ENCODE measurements at regions not wholly inside any gene's neighbourhood (a gene's known extent, or its start where the extent isn't known, plus 50 kb on each side); places are given as distances from the start of the nearest gene placed in this dataset.
A peak's percentile ranks its signal among the peaks of the same experiment; 100 is the strongest.

- peaks cover 41% of the 10 kb centered on the region for H3K27me3 ChIP-seq (ENCODE audit: control insufficient read depth, insufficient read depth, low read length, poor library complexity, severe bottlenecking)
- Mint-ChIP-seq H3K27me3 (ENCODE audit: insufficient read depth) (peaks cover 48% of the 10 kb centered on the region), H3K4me1 (peaks cover 51% of the 10 kb centered on the region), H3K27ac (no peak overlapping the region), H3K9me3 (no peaks in the 10 kb centered on the region), H3K4me3 (no peak overlapping the region), H3K36me3 (ENCODE audit: low read depth) (no peaks in the 10 kb centered on the region)
- 97 to 100% methylated on average over 1 to 2 of the region's 2 CpGs for WGBS, 2 experiments (ENCODE audit: insufficient coverage in 1 of 2, insufficient read length in 1 of 2)
- peaks cover 13% of the 10 kb centered on the region for H3K4me1 ChIP-seq (ENCODE audit: control insufficient read depth, insufficient read depth, low read length)
- DNase-seq: no peak
- TF ChIP-seq, protein P1, sequence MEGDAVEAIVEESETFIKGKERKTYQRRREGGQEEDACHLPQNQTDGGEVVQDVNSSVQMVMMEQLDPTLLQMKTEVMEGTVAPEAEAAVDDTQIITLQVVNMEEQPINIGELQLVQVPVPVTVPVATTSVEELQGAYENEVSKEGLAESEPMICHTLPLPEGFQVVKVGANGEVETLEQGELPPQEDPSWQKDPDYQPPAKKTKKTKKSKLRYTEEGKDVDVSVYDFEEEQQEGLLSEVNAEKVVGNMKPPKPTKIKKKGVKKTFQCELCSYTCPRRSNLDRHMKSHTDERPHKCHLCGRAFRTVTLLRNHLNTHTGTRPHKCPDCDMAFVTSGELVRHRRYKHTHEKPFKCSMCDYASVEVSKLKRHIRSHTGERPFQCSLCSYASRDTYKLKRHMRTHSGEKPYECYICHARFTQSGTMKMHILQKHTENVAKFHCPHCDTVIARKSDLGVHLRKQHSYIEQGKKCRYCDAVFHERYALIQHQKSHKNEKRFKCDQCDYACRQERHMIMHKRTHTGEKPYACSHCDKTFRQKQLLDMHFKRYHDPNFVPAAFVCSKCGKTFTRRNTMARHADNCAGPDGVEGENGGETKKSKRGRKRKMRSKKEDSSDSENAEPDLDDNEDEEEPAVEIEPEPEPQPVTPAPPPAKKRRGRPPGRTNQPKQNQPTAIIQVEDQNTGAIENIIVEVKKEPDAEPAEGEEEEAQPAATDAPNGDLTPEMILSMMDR (conservative IDR thresholded peaks at IDR 0.05): no peak
- no peak overlapping the region for H3K27ac ChIP-seq (ENCODE audit: low read depth, low read length)
- H3K9ac ChIP-seq (ENCODE audit: extremely low read depth, low read length, poor library complexity, severe bottlenecking): no peak overlapping the region
- H3K36me3 ChIP-seq (ENCODE audit: control insufficient read depth, insufficient read depth, low read length): no peaks in the 10 kb centered on the region
- H3K4me3 ChIP-seq (ENCODE audit: low read length): no peak overlapping the region
- no peaks in the 10 kb centered on the region for H3K9me3 ChIP-seq (ENCODE audit: control insufficient read depth, low read length)
These were observed 380.1 kb upstream of the KITLG start for GRCh38 chr12:88960213-88960878.

DNA sequence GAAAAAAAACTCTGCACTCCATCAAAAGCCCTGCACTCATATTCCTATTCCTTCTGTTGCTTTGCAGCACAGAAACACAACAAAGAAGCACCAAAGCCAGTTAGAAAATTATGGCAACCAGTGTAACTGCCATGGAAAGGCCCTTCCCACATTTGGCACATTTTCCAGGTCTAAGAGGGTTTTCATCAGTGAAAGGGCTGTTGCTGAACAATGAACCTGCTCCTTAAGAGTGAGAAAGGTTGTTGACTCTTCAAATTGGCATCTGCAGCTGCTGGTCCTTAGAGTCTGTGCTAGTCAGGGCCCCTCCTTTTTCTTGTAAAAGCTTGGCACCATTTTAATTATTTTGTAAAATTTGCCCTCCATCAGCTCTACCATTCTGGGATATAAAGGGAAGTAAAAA lies 378.7 kb upstream of the KITLG start:
- no peak overlapping the region for H3K27ac Mint-ChIP-seq
- H3K4me1 ChIP-seq (ENCODE audit: control insufficient read depth, insufficient read depth, low read length): peaks cover 13% of the 10 kb centered on the region
- peak overlapping the region; percentile 2 for H3K4me3 Mint-ChIP-seq

GRCh38 chr12:88958153-88958552 lies 377.9 kb upstream of the KITLG start:
- TF ChIP-seq, protein P1 (conservative IDR thresholded peaks at IDR 0.05): no peak
- peaks cover 65% of the 10 kb centered on the region for H3K4me1 Mint-ChIP-seq

More for the DNA sequence above, 378.7 kb upstream of the KITLG start:
- H3K4me3 ChIP-seq (ENCODE audit: low read length): no peak overlapping the region
- peak; percentile 55 for DNase-seq
- H3K27me3 Mint-ChIP-seq (ENCODE audit: insufficient read depth): peaks cover 57% of the 10 kb centered on the region
- H3K9me3 ChIP-seq (ENCODE audit: control insufficient read depth, low read length): no peaks in the 10 kb centered on the region
- no peaks in the 10 kb centered on the region for H3K36me3 Mint-ChIP-seq (ENCODE audit: low read depth)
- TF ChIP-seq, protein P1 (conservative IDR thresholded peaks at IDR 0.05): no peak
- no peaks in the 10 kb centered on the region for H3K36me3 ChIP-seq (ENCODE audit: control insufficient read depth, insufficient read depth, low read length)
- H3K27ac ChIP-seq (ENCODE audit: low read depth, low read length): no peak overlapping the region
- peaks cover 55% of the 10 kb centered on the region for H3K27me3 ChIP-seq (ENCODE audit: control insufficient read depth, insufficient read depth, low read length, poor library complexity, severe bottlenecking)
- H3K9me3 Mint-ChIP-seq: no peaks in the 10 kb centered on the region
- H3K4me1 Mint-ChIP-seq: peaks cover 58% of the 10 kb centered on the region
- no peak overlapping the region for H3K9ac ChIP-seq (ENCODE audit: extremely low read depth, low read length, poor library complexity, severe bottlenecking)

More at GRCh38 chr12:88958153-88958552, 377.9 kb upstream of the KITLG start:
- no peaks in the 10 kb centered on the region for H3K9me3 Mint-ChIP-seq
- H3K27me3 Mint-ChIP-seq (ENCODE audit: insufficient read depth): peaks cover 65% of the 10 kb centered on the region
- peak overlapping the region; percentile 2 for H3K4me3 Mint-ChIP-seq
- H3K27ac Mint-ChIP-seq: no peak overlapping the region
- peaks cover 13% of the 10 kb centered on the region for H3K4me1 ChIP-seq (ENCODE audit: control insufficient read depth, insufficient read depth, low read length)
- H3K36me3 ChIP-seq (ENCODE audit: control insufficient read depth, insufficient read depth, low read length): no peaks in the 10 kb centered on the region
- no peaks in the 10 kb centered on the region for H3K36me3 Mint-ChIP-seq (ENCODE audit: low read depth)
- DNase-seq: no peak
- no peak overlapping the region for H3K4me3 ChIP-seq (ENCODE audit: low read length)
- H3K9me3 ChIP-seq (ENCODE audit: control insufficient read depth, low read length): no peaks in the 10 kb centered on the region
- H3K27me3 ChIP-seq (ENCODE audit: control insufficient read depth, insufficient read depth, low read length, poor library complexity, severe bottlenecking): peaks cover 63% of the 10 kb centered on the region
- no peak overlapping the region for H3K9ac ChIP-seq (ENCODE audit: extremely low read depth, low read length, poor library complexity, severe bottlenecking)
- no peak overlapping the region for H3K27ac ChIP-seq (ENCODE audit: low read depth, low read length)
